OCI-LY1 (cell line): ENCODE measurements at regions not wholly inside any gene's neighbourhood (a gene's known extent, or its start where the extent isn't known, plus 50 kb on each side); places are given as distances from the start of the nearest gene placed in this dataset.

Source experiments
- H2AFZ ChIP-seq: fragments of 200-600 bp; sonication (generic), shearing (Covaris generic); 2 replicates; pipeline ENCODE4 v1.6.0; 2014; ENCODE audit warnings: antibody characterized with exemption, mild to moderate bottlenecking, low read length
- H3F3A ChIP-seq: fragments of 200-600 bp; sonication (generic), shearing (Covaris generic); 2 replicates; pipeline ENCODE4 v1.6.0; 2014; ENCODE audit warnings: mild to moderate bottlenecking, antibody characterized with exemption, low read length, moderate library complexity; ENCODE audit not compliant: insufficient read depth
- H3K27ac ChIP-seq: fragments of 200-600 bp; sonication (generic); 2 replicates; pipeline ENCODE4 v1.5.1; 2014; ENCODE audit warnings: low read length, mixed run types, mild to moderate bottlenecking, low read depth; ENCODE audit not compliant: poor library complexity, severe bottlenecking
- H3K27me3 ChIP-seq: fragments of 200-600 bp; sonication (generic); 2 replicates; pipeline ENCODE4 v1.6.0; 2014; ENCODE audit warnings: antibody characterized with exemption, mild to moderate bottlenecking, low read length, moderate library complexity; ENCODE audit not compliant: insufficient read depth
- H3K36me3 ChIP-seq: fragments of 200-600 bp; sonication (generic); 2 replicates; pipeline ENCODE4 v1.6.1; 2014; ENCODE audit warnings: mild to moderate bottlenecking, antibody characterized with exemption, low read length, moderate library complexity, mixed read lengths; ENCODE audit not compliant: insufficient read depth
- H3K4me1 ChIP-seq: fragments of 200-600 bp; sonication (generic); 2 replicates; pipeline ENCODE4 v1.5.1; 2014; ENCODE audit warnings: mild to moderate bottlenecking, low read length, moderate library complexity; ENCODE audit not compliant: insufficient read depth, severe bottlenecking
- H3K4me2 ChIP-seq: fragments of 200-600 bp; sonication (generic), shearing (Covaris generic); 2 replicates; pipeline ENCODE4 v1.6.1; 2014; ENCODE audit warnings: low read length
- H3K4me3 ChIP-seq: fragments of 200-600 bp; sonication (generic); 2 replicates; pipeline ENCODE4 v1.5.1; 2014; ENCODE audit warnings: low read length, low read depth, mild to moderate bottlenecking, mixed read lengths; ENCODE audit not compliant: poor library complexity, severe bottlenecking
- H3K79me2 ChIP-seq: fragments of 200-600 bp; shearing (Covaris generic); 2 replicates; pipeline ENCODE4 v1.6.1; 2016; ENCODE audit warnings: mixed run types, low read length, mixed read lengths; ENCODE audit not compliant: insufficient read depth
- H3K9ac ChIP-seq: fragments of 200-600 bp; sonication (generic), shearing (Covaris generic); 2 replicates; pipeline ENCODE4 v1.6.1; 2014; ENCODE audit warnings: mild to moderate bottlenecking, low read length, mixed read lengths
- H3K9me2 ChIP-seq: fragments of 200-600 bp; sonication (generic), shearing (Covaris generic); 2 replicates; pipeline ENCODE4 v1.6.1; 2014; ENCODE audit warnings: low read depth, mild to moderate bottlenecking, low read length, mixed read lengths
- H3K9me3 ChIP-seq: fragments of 200-600 bp; shearing (Covaris generic); 2 replicates; pipeline ENCODE4 v1.6.1; 2014; ENCODE audit warnings: low read length, mixed read lengths
- H4K20me1 ChIP-seq: fragments of 200-600 bp; sonication (generic), shearing (Covaris generic); 2 replicates; pipeline ENCODE4 v1.6.0; 2016; ENCODE audit warnings: mild to moderate bottlenecking, low read length; ENCODE audit not compliant: insufficient read depth
- CTCF ChIP-seq: fragments of 200-600 bp; sonication (generic), shearing (Covaris generic); IDR thresholded peaks from 2 replicates; pipeline ENCODE4 v1.5.1; 2017; ENCODE audit warnings: mild to moderate bottlenecking, antibody characterized with exemption, low read length, moderate library complexity, mixed read lengths
- EZH2 ChIP-seq: fragments of 200-600 bp; sonication (generic), shearing (Covaris generic); IDR thresholded peaks from 2 replicates; pipeline ENCODE4 v1.8.0; 2017; ENCODE audit warnings: borderline replicate concordance, mixed run types, mild to moderate bottlenecking, antibody characterized with exemption, low read length, moderate library complexity, mixed read lengths

GRCh38 chr6:68364271-68364805, 270.7 kb upstream of the ADGRB3 start:
- H3K4me1 ChIP-seq: no peaks in the 10 kb centered on the region
- TF ChIP-seq EZH2 (no peak), CTCF (no peak)

GRCh38 chr6:68343901-68344300, 291.2 kb upstream of the ADGRB3 start:
- no peaks in the 10 kb centered on the region for H3K4me1 ChIP-seq
- H3K79me2 ChIP-seq: no peaks in the 10 kb centered on the region
- no peaks in the 10 kb centered on the region for H3K9me3 ChIP-seq
- TF ChIP-seq CTCF: peak; percentile 69
- TF ChIP-seq EZH2: no peak
- H3K27ac ChIP-seq: no peak overlapping the region
- H3K9me2 ChIP-seq: no peaks in the 10 kb centered on the region
- H3K27me3 ChIP-seq: no peaks in the 10 kb centered on the region
- H3K4me2 ChIP-seq: no peak overlapping the region
- no peak overlapping the region for H3K9ac ChIP-seq
- H3K36me3 ChIP-seq: no peaks in the 10 kb centered on the region
- H4K20me1 ChIP-seq: no peaks in the 10 kb centered on the region
- H3K4me3 ChIP-seq: no peak overlapping the region
- no peaks in the 10 kb centered on the region for H3F3A ChIP-seq
- 0 out of 2 replicates have a peak overlapping the region, but pooled peaks have one; percentile 40 for H2AFZ ChIP-seq

More at GRCh38 chr6:68364271-68364805, 270.7 kb upstream of the ADGRB3 start:
- no peak overlapping the region for H3K27ac ChIP-seq
- no peaks in the 10 kb centered on the region for H3K27me3 ChIP-seq
- H3F3A ChIP-seq: no peaks in the 10 kb centered on the region
- H3K79me2 ChIP-seq: no peaks in the 10 kb centered on the region
- no peaks in the 10 kb centered on the region for H4K20me1 ChIP-seq
- H3K4me3 ChIP-seq: no peak overlapping the region
- H3K9me2 ChIP-seq: no peaks in the 10 kb centered on the region
- H3K36me3 ChIP-seq: no peaks in the 10 kb centered on the region
- no peak overlapping the region for H3K9ac ChIP-seq
- no peaks in the 10 kb centered on the region for H3K9me3 ChIP-seq
- H2AFZ ChIP-seq: no peak overlapping the region
- no peak overlapping the region for H3K4me2 ChIP-seq

- H3K9me2 ChIP-seq: no peaks in the 10 kb centered on the region
- no peaks in the 10 kb centered on the region for H3K9me3 ChIP-seq
- TF ChIP-seq CTCF (no peak), EZH2 (no peak)
- H3K9ac ChIP-seq: no peak overlapping the region
- no peaks in the 10 kb centered on the region for H4K20me1 ChIP-seq
- no peak overlapping the region for H2AFZ ChIP-seq
- no peaks in the 10 kb centered on the region for H3K36me3 ChIP-seq
- no peaks in the 10 kb centered on the region for H3K27me3 ChIP-seq
- no peaks in the 10 kb centered on the region for H3F3A ChIP-seq
- H3K4me1 ChIP-seq: no peaks in the 10 kb centered on the region
- no peaks in the 10 kb centered on the region for H3K79me2 ChIP-seq
- H3K4me3 ChIP-seq: no peak overlapping the region
- no peak overlapping the region for H3K27ac ChIP-seq
- no peak overlapping the region for H3K4me2 ChIP-seq
These were observed 292.8 kb upstream of the ADGRB3 start for GRCh38 chr6:68342286-68342685.
